ENCODE measurements at regions not wholly inside any gene's neighbourhood (a gene's known extent, or its start where the extent isn't known, plus 50 kb on each side); places are given as distances from the start of the nearest gene placed in this dataset.

DNA sequence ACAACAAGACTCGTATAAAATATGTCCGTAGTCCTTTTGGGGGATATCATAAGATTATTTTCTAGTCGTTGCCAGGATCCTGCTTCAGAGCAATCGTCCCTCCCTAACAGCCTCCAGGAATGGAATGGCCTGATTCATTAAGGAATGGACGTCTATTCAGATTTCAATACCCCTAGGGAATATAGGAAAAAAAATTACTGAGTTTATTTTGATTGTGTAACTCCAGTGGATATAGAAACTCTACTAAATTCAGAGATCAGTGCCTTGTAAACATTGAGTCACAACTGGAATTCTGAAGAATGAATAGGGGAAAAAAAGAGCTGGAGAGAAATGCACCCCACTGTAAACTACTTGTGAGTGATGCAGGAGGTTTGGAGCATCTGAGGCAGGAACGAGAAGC, 1171.5 kb upstream of the GOT2 start:
- TF ChIP-seq POLR2A (IDR thresholded peaks at IDR 0.05; ENCODE audit: low read length), result no peak
- TF ChIP-seq GATA1 (IDR thresholded peaks at IDR 0.05; ENCODE audit: low read depth, low read length), result no peak
